ENCODE measurements at regions not wholly inside any gene's neighbourhood (a gene's known extent, or its start where the extent isn't known, plus 50 kb on each side); places are given as distances from the start of the nearest gene placed in this dataset.
"Not testable (repeated sequence)": the region's sequence is repeated elsewhere in the genome, so short reads cannot be mapped to it uniquely, and the experiment has no call there.

DNA sequence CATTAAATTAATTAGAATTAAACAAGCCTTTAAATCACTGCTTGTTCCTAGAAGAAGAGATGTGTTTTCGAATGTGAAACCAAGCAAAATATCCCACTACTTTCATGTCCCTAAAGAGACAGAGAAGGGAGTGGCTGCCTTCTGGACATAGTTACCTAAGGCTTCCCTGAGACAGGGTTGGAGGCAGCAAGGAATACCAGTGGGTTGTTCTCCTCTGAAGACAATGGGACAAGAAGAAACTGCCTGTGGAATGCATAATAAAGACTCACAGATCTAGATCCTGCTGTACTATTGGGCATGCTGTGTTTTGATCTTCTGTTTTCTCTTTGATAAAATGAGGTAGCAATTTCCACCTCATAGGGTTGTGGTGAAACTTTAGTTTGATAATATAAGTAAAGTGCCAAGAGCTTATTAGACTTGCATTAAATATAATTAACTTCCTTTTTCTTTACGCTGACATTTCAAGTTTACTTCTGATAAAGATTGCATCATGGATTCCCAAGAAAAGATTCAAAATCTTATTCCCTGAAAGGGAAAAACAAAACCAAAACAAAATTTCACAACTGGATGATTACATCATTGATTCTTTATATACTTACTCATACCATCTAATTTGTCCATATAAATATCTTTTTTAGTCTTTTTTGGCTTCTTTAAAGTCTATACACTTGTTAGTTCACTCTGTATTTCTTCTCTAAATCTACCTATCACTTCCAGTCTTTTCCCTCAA is 621.3 kb downstream of the ETS1 start:
- Histone ChIP-seq H3K9ac (ENCODE audit: low read depth in 1 of 3, low read length in 3 of 3) (no peak overlapping the region), H3K9me3 (ENCODE audit: control insufficient read depth in 3 of 3, low read length in 3 of 3) (no peaks in the 10 kb centered on the region), H3K27me3 (ENCODE audit: control insufficient read depth in 3 of 3, insufficient read depth in 3 of 3, low read length in 3 of 3) (no peaks in the 10 kb centered on the region), H3K4me3 (ENCODE audit: low read length in 3 of 3) (no peak overlapping the region), H3K27ac (ENCODE audit: low read depth, low read length) (no peak overlapping the region), H3K36me3 (ENCODE audit: control insufficient read depth in 3 of 3, insufficient read depth in 3 of 3, low read length in 3 of 3) (no peaks in the 10 kb centered on the region), H3K4me1 (ENCODE audit: control insufficient read depth in 3 of 3, insufficient read depth in 3 of 3, low read length in 3 of 3) (no peaks in the 10 kb centered on the region)

DNA sequence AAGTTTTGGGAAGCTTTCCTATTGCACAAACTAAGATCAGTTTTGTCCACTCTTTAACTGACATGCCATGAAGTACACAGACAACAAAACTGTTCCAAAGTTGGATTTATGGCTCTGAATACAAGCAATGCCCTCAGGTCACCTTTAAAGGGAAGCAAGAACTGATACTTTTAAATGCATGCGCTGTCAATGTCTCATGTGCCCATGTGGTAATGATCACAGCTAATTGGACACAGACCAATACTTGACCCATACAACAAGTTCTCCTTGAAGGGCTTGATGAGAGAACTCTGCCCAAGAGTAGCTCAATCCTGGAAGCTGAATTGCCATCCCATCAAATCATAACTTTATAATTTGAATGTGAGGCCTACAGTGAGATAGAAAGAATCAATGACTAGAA is 624.9 kb downstream of the ETS1 start:
- Histone ChIP-seq H3K36me3 (ENCODE audit: control insufficient read depth in 3 of 3, insufficient read depth in 3 of 3, low read length in 3 of 3) (no peaks in the 10 kb centered on the region), H3K4me3 (ENCODE audit: low read length in 3 of 3) (no peak overlapping the region), H3K9me3 (ENCODE audit: control insufficient read depth in 3 of 3, low read length in 3 of 3) (no peaks in the 10 kb centered on the region), H3K9ac (ENCODE audit: low read depth in 1 of 3, low read length in 3 of 3) (no peak overlapping the region), H3K27me3 (ENCODE audit: control insufficient read depth in 3 of 3, insufficient read depth in 3 of 3, low read length in 3 of 3) (no peaks in the 10 kb centered on the region), H3K4me1 (ENCODE audit: control insufficient read depth in 3 of 3, insufficient read depth in 3 of 3, low read length in 3 of 3) (no peaks in the 10 kb centered on the region), H3K27ac (ENCODE audit: low read depth, low read length) (no peak overlapping the region)

DNA sequence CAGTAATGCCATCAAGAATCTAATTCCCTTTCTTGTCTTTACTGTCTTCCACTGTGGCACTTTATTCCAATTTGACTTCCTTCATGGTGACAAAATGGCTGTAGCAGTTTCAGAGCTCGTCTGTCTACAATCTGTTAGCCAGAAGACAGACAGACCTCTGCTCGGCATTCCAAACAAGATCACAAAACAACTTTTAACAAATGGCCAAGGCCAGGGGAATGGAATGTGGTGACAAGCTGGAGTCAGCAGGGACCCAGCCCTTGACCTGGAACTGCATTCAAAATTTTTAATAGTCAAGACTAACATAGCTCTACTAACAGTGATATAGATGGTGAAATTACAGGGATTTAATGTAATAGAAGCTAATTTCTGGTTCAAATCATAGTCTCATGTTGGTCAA is 637.2 kb downstream of the ETS1 start:
- H3K9ac ChIP-seq (ENCODE audit: low read depth in 1 of 3, low read length in 3 of 3), result no peak overlapping the region
- H3K36me3 ChIP-seq (ENCODE audit: control insufficient read depth in 3 of 3, insufficient read depth in 3 of 3, low read length in 3 of 3), result no peaks in the 10 kb centered on the region
- H3K4me3 ChIP-seq (ENCODE audit: low read length in 3 of 3), result no peak overlapping the region

DNA sequence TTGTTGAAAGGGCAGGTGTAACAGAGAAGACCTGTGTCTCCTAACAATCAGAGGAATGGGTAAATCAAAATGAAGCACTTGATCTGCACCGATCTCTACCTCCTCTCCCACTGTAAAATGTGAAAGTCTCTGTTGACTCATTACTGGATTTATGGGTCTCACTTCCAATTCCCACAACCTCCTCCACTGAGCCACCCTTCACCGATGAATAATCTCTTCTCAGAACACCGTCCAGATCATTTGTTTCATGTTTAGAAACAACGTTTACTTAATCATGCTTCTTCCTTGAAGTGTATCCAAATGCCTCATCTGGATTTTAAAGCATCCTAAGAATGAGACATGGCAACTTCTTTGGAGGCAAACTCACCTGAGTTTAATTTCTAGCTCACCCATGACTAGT is 643.6 kb downstream of the ETS1 start:
- H3K9ac ChIP-seq (ENCODE audit: low read depth in 1 of 3, low read length in 3 of 3), result no peak overlapping the region
- no peaks in the 10 kb centered on the region for H3K9me3 ChIP-seq (ENCODE audit: control insufficient read depth in 3 of 3, low read length in 3 of 3)
- no peak overlapping the region for H3K4me3 ChIP-seq (ENCODE audit: low read length in 3 of 3)
- H3K4me1 ChIP-seq (ENCODE audit: control insufficient read depth in 3 of 3, insufficient read depth in 3 of 3, low read length in 3 of 3), result no peaks in the 10 kb centered on the region
- no peaks in the 10 kb centered on the region for H3K36me3 ChIP-seq (ENCODE audit: control insufficient read depth in 3 of 3, insufficient read depth in 3 of 3, low read length in 3 of 3)
- H3K27me3 ChIP-seq (ENCODE audit: control insufficient read depth in 3 of 3, insufficient read depth in 3 of 3, low read length in 3 of 3), result no peaks in the 10 kb centered on the region
- H3K27ac ChIP-seq (ENCODE audit: low read depth, low read length), result no peak overlapping the region

More for the DNA sequence above, 637.2 kb downstream of the ETS1 start:
- H3K27ac ChIP-seq (ENCODE audit: low read depth, low read length), result no peak overlapping the region
- H3K4me1 ChIP-seq (ENCODE audit: control insufficient read depth in 3 of 3, insufficient read depth in 3 of 3, low read length in 3 of 3), result no peaks in the 10 kb centered on the region
- no peaks in the 10 kb centered on the region for H3K9me3 ChIP-seq (ENCODE audit: control insufficient read depth in 3 of 3, low read length in 3 of 3)
- no peaks in the 10 kb centered on the region for H3K27me3 ChIP-seq (ENCODE audit: control insufficient read depth in 3 of 3, insufficient read depth in 3 of 3, low read length in 3 of 3)

DNA sequence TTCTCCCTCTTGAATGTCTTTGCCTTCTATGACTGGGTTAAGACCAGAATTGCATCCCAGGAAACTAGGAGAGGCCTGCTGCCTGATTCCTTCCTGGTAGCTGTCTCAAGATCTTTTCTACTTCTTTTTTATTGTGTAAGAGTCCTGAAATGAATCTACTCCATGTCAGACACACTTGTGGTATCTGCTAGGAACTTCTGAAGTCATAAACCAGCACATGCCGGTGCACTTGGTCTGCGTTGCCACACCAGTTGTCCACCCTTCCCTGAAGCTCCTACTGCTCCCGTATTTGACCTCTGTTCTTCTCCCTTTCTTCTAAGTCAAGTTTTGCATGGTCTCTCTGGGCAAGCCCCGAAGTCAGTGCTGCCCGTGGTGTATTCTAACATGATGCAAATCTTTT is 644.2 kb downstream of the ETS1 start:
- Histone ChIP-seq H3K36me3 (ENCODE audit: control insufficient read depth in 3 of 3, insufficient read depth in 3 of 3, low read length in 3 of 3) (no peaks in the 10 kb centered on the region), H3K27me3 (ENCODE audit: control insufficient read depth in 3 of 3, insufficient read depth in 3 of 3, low read length in 3 of 3) (no peaks in the 10 kb centered on the region), H3K27ac (ENCODE audit: low read depth, low read length) (no peak overlapping the region), H3K4me1 (ENCODE audit: control insufficient read depth in 3 of 3, insufficient read depth in 3 of 3, low read length in 3 of 3) (no peaks in the 10 kb centered on the region), H3K9ac (ENCODE audit: low read depth in 1 of 3, low read length in 3 of 3) (no peak overlapping the region), H3K9me3 (ENCODE audit: control insufficient read depth in 3 of 3, low read length in 3 of 3) (no peaks in the 10 kb centered on the region), H3K4me3 (ENCODE audit: low read length in 3 of 3) (no peak overlapping the region)

DNA sequence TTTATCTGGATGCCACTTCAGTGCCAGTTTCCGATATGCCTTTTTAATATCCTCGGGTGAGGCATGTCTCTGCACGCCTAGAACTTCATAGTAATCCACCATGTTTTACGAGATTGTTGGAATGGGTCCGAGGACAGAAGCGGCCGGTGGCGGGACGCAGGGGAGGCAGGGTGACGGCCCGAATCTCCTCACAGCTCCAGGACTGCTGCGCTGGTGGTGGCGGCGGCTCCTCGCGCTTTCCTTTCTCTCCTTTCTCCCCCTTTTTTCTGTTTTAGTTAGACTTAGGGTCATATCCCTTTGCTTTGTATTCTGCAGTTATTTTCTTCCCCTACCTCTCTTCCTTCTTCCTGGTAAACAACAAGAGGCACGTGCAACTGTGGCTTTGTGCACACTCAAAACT is 645.8 kb downstream of the ETS1 start:
- not testable (repeated sequence) for H3K4me1 ChIP-seq (ENCODE audit: control insufficient read depth in 3 of 3, insufficient read depth in 3 of 3, low read length in 3 of 3); H3K4me3 ChIP-seq (ENCODE audit: low read length in 3 of 3); H3K9me3 ChIP-seq (ENCODE audit: control insufficient read depth in 3 of 3, low read length in 3 of 3)

DNA sequence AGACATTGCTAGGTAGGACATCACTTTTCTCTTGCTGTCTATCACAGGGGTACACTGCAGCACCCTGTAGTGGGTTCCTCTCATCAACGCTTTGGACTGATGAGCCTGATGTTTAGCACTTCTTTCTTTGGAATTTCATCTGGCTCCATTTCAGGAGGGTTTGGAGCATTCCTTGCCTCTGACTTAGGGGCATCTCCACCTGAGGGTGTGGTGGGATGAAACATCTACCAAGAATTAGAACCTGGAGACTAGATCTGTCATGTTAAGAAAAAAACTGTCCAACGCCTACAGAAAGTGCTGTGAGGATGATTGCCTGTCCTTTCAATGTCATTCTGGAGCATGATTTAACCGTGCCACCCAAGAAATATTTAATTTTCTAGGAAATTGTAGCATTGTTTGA is 648.4 kb downstream of the ETS1 start:
- H3K4me1 ChIP-seq (ENCODE audit: control insufficient read depth in 3 of 3, insufficient read depth in 3 of 3, low read length in 3 of 3), result no peaks in the 10 kb centered on the region
- no peaks in the 10 kb centered on the region for H3K36me3 ChIP-seq (ENCODE audit: control insufficient read depth in 3 of 3, insufficient read depth in 3 of 3, low read length in 3 of 3)
- H3K9me3 ChIP-seq (ENCODE audit: control insufficient read depth in 3 of 3, low read length in 3 of 3), result no peaks in the 10 kb centered on the region
- no peak overlapping the region for H3K9ac ChIP-seq (ENCODE audit: low read depth in 1 of 3, low read length in 3 of 3)
- no peak overlapping the region for H3K4me3 ChIP-seq (ENCODE audit: low read length in 3 of 3)
- H3K27ac ChIP-seq (ENCODE audit: low read depth, low read length), result no peak overlapping the region
- H3K27me3 ChIP-seq (ENCODE audit: control insufficient read depth in 3 of 3, insufficient read depth in 3 of 3, low read length in 3 of 3), result no peaks in the 10 kb centered on the region

More for the DNA sequence above, 645.8 kb downstream of the ETS1 start:
- H3K27ac ChIP-seq (ENCODE audit: low read depth, low read length); H3K27me3 ChIP-seq (ENCODE audit: control insufficient read depth in 3 of 3, insufficient read depth in 3 of 3, low read length in 3 of 3); H3K9ac ChIP-seq (ENCODE audit: low read depth in 1 of 3, low read length in 3 of 3); H3K36me3 ChIP-seq (ENCODE audit: control insufficient read depth in 3 of 3, insufficient read depth in 3 of 3, low read length in 3 of 3): not testable (repeated sequence)

DNA sequence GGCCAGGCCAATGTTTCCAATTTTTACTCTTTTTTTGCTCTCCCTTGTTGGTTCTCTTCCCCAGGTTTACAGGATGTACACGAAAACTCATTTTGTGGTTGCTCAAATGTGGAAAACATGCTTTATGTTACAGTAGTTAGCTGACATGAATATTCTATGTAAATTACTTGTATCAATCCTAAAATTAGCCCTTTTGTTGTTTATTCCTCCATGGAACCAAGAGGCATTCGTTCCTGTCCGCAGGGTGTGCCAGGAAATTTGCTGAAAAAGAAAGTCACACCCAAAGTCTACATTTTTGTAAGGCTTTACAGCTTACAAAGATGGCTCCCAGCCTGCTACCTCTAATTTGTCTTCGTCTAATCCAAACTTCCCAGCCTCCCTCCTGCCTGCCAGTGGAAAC is 652.3 kb downstream of the ETS1 start:
- no peaks in the 10 kb centered on the region for H3K4me1 ChIP-seq (ENCODE audit: control insufficient read depth in 3 of 3, insufficient read depth in 3 of 3, low read length in 3 of 3)
- H3K36me3 ChIP-seq (ENCODE audit: control insufficient read depth in 3 of 3, insufficient read depth in 3 of 3, low read length in 3 of 3), result no peaks in the 10 kb centered on the region

DNA sequence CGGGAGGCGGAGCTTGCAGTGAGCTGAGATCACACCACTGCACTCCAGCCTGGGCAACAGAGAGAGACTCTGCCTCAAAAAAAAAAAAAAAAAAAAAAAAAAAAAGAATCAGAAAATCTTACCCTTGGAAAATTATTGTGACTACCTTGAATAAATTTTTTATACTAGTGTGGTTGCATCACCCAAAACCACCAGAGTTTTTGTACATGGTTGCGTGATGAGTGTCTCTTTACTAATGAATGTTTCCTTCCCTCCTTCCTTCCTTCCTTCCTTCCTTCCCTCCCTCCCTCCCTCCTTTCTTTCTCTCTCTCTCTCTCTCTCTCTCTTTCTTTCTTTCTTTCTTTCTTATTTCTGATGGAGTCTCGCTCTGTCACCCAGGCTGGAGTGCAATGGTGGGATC is 653.4 kb downstream of the ETS1 start:
- H3K27me3 ChIP-seq (ENCODE audit: control insufficient read depth in 3 of 3, insufficient read depth in 3 of 3, low read length in 3 of 3); H3K4me3 ChIP-seq (ENCODE audit: low read length in 3 of 3); H3K27ac ChIP-seq (ENCODE audit: low read depth, low read length); H3K4me1 ChIP-seq (ENCODE audit: control insufficient read depth in 3 of 3, insufficient read depth in 3 of 3, low read length in 3 of 3); H3K9me3 ChIP-seq (ENCODE audit: control insufficient read depth in 3 of 3, low read length in 3 of 3); H3K36me3 ChIP-seq (ENCODE audit: control insufficient read depth in 3 of 3, insufficient read depth in 3 of 3, low read length in 3 of 3); H3K9ac ChIP-seq (ENCODE audit: low read depth in 1 of 3, low read length in 3 of 3): not testable (repeated sequence)

More for the DNA sequence above, 652.3 kb downstream of the ETS1 start:
- H3K27ac ChIP-seq (ENCODE audit: low read depth, low read length), result no peak overlapping the region
- H3K4me3 ChIP-seq (ENCODE audit: low read length in 3 of 3), result no peak overlapping the region
- no peaks in the 10 kb centered on the region for H3K9me3 ChIP-seq (ENCODE audit: control insufficient read depth in 3 of 3, low read length in 3 of 3)
- no peak overlapping the region for H3K9ac ChIP-seq (ENCODE audit: low read depth in 1 of 3, low read length in 3 of 3)
- no peaks in the 10 kb centered on the region for H3K27me3 ChIP-seq (ENCODE audit: control insufficient read depth in 3 of 3, insufficient read depth in 3 of 3, low read length in 3 of 3)

DNA sequence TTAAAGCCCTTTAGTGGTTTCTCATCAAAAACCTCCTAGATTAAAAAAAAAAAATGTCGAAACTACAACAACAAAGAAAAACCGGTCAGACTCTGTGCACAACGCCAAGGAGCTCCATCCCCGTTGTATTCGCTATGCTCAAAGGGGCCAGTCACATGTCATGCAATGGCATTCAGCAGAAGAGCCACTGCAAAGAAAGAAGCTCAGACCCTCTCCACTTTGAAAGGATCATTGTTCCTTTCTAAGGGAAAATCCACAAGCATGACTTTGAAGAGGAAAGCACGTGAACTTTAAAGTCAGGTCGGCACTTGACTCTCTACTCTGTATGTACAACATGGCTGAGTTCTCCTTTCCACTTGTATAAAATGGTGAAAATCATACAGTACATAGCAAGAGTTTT is 655.6 kb downstream of the ETS1 start:
- no peaks in the 10 kb centered on the region for H3K27me3 ChIP-seq (ENCODE audit: control insufficient read depth in 3 of 3, insufficient read depth in 3 of 3, low read length in 3 of 3)
- no peaks in the 10 kb centered on the region for H3K36me3 ChIP-seq (ENCODE audit: control insufficient read depth in 3 of 3, insufficient read depth in 3 of 3, low read length in 3 of 3)
- H3K9me3 ChIP-seq (ENCODE audit: control insufficient read depth in 3 of 3, low read length in 3 of 3), result peaks cover 0 to 2% (median 0%) of the 10 kb centered on the region in 3 donors
- no peak overlapping the region for H3K4me3 ChIP-seq (ENCODE audit: low read length in 3 of 3)
- no peak overlapping the region for H3K9ac ChIP-seq (ENCODE audit: low read depth in 1 of 3, low read length in 3 of 3)
- H3K27ac ChIP-seq (ENCODE audit: low read depth, low read length), result no peak overlapping the region
- no peaks in the 10 kb centered on the region for H3K4me1 ChIP-seq (ENCODE audit: control insufficient read depth in 3 of 3, insufficient read depth in 3 of 3, low read length in 3 of 3)
